ENCODE measurements at regions not wholly inside any gene's neighbourhood (a gene's known extent, or its start where the extent isn't known, plus 50 kb on each side); places are given as distances from the start of the nearest gene placed in this dataset.

- intact Hi-C loops (cut with DNase I; ENCODE audit: low total_unique reads), result no loop called here
- no peak overlapping the region for H3K4me3 ChIP-seq
- no peaks in the 10 kb centered on the region for H3K27me3 ChIP-seq
- TF ChIP-seq CTCF (IDR thresholded peaks at IDR 0.05 in 4 of 5, conservative IDR thresholded peaks at IDR 0.05 in 1 of 5) (no peak), POLR2A (IDR thresholded peaks at IDR 0.05) (no peak)
- H3K9me3 ChIP-seq, result no peaks in the 10 kb centered on the region
- H3K36me3 ChIP-seq, result no peaks in the 10 kb centered on the region
- ATAC-seq, result no peak
- in situ Hi-C loops (cut with MboI; ENCODE audit: low sequenced_read_pairs in 4 of 4), result no loop called here
- H3K27ac ChIP-seq, result peak overlapping the region; percentile 81 to 85 (median 83)
- no peak for DNase-seq
- H3K4me1 ChIP-seq, result peaks cover 51 to 65% of the 10 kb centered on the region in 2 donors
These were observed 108.5 kb upstream of the IPO9 start for GRCh38 chr1:201720522-201720844.

GRCh38 chr1:201721082-201722049, 107.6 kb upstream of the IPO9 start:
- peaks cover 48 to 56% of the 10 kb centered on the region in 2 donors for H3K4me1 ChIP-seq

GRCh38 chr1:201724039-201724765, 104.8 kb upstream of the IPO9 start:
- in situ Hi-C loops (cut with MboI; ENCODE audit: low sequenced_read_pairs in 4 of 4), result no loop called here
- Histone ChIP-seq H3K9me3 (no peaks in the 10 kb centered on the region), H3K36me3 (no peaks in the 10 kb centered on the region), H3K27me3 (no peaks in the 10 kb centered on the region), H3K4me3 (no peak overlapping the region), H3K4me1 (peaks cover 40 to 42% of the 10 kb centered on the region in 2 donors), H3K27ac (peak overlapping the region; percentile 27 to 68 (median 47))
- intact Hi-C loops (cut with DNase I; ENCODE audit: low total_unique reads), result no loop called here
- DNase-seq (no peak), ATAC-seq (no peak)
- no peak for TF ChIP-seq POLR2A (IDR thresholded peaks at IDR 0.05)
- TF ChIP-seq CTCF (IDR thresholded peaks at IDR 0.05 in 4 of 5, conservative IDR thresholded peaks at IDR 0.05 in 1 of 5), result no peak

More at GRCh38 chr1:201721082-201722049, 107.6 kb upstream of the IPO9 start:
- Histone ChIP-seq H3K36me3 (no peaks in the 10 kb centered on the region), H3K4me3 (no peak overlapping the region), H3K9me3 (no peaks in the 10 kb centered on the region), H3K27ac (peak overlapping the region; percentile 81 to 85 (median 83)), H3K27me3 (no peaks in the 10 kb centered on the region)
- no peak for DNase-seq
- ATAC-seq, result no peak
- intact Hi-C loops (cut with DNase I; ENCODE audit: low total_unique reads), result no loop called here
- TF ChIP-seq CTCF (IDR thresholded peaks at IDR 0.05 in 4 of 5, conservative IDR thresholded peaks at IDR 0.05 in 1 of 5) (no peak), POLR2A (IDR thresholded peaks at IDR 0.05) (no peak)
- in situ Hi-C loops (cut with MboI; ENCODE audit: low sequenced_read_pairs in 4 of 4), result no loop called here

GRCh38 chr1:201724766-201725118, 104.2 kb upstream of the IPO9 start:
- ATAC-seq, result no peak
- H3K4me3 ChIP-seq, result no peak overlapping the region
- H3K4me1 ChIP-seq, result peaks cover 34 to 36% of the 10 kb centered on the region in 2 donors
- no peaks in the 10 kb centered on the region for H3K9me3 ChIP-seq
- intact Hi-C loops (cut with DNase I; ENCODE audit: low total_unique reads), result no loop called here
- no peak for DNase-seq
- in situ Hi-C loops (cut with MboI; ENCODE audit: low sequenced_read_pairs in 4 of 4), result no loop called here
- peak overlapping the region; percentile 27 to 68 (median 47) for H3K27ac ChIP-seq
- H3K36me3 ChIP-seq, result no peaks in the 10 kb centered on the region
- TF ChIP-seq CTCF (IDR thresholded peaks at IDR 0.05 in 4 of 5, conservative IDR thresholded peaks at IDR 0.05 in 1 of 5), result no peak
- TF ChIP-seq POLR2A (IDR thresholded peaks at IDR 0.05), result no peak
- H3K27me3 ChIP-seq, result no peaks in the 10 kb centered on the region
